NCI-H1436 treated with DMSO at 0.1 percent for 48 hours (cell line): ENCODE measurements at regions not wholly inside any gene's neighbourhood (a gene's known extent, or its start where the extent isn't known, plus 50 kb on each side); places are given as distances from the start of the nearest gene placed in this dataset.

Experiments
- DNase-seq: peaks from one replicate; lab custom pipeline; 2025; lab: John Stamatoyannopoulos, UW

- no peak for DNase-seq
These were observed 109.0 kb downstream of the TFAP2A start for GRCh38 chr6:10305790-10306415.

- no peak for DNase-seq
These were observed 111.0 kb downstream of the TFAP2A start for GRCh38 chr6:10303608-10304506.

GRCh38 chr6:10302566-10303235, 112.2 kb downstream of the TFAP2A start:
- no peak for DNase-seq

GRCh38 chr6:10300071-10300470, 114.8 kb downstream of the TFAP2A start:
- DNase-seq, result no peak

GRCh38 chr6:10297832-10298231, 117.0 kb downstream of the TFAP2A start:
- DNase-seq, result no peak

GRCh38 chr6:10278746-10279145, 136.1 kb downstream of the TFAP2A start:
- DNase-seq, result no peak

GRCh38 chr6:10276660-10277287, 138.1 kb downstream of the TFAP2A start:
- no peak for DNase-seq

GRCh38 chr6:10276106-10276505, 138.8 kb downstream of the TFAP2A start:
- no peak for DNase-seq

GRCh38 chr6:10272591-10272990, 142.3 kb downstream of the TFAP2A start:
- DNase-seq, result no peak

- no peak for DNase-seq
These were observed 142.9 kb downstream of the TFAP2A start for GRCh38 chr6:10271982-10272381.

GRCh38 chr6:10269814-10270472, 144.9 kb downstream of the TFAP2A start:
- no peak for DNase-seq

- DNase-seq, result no peak
These were observed 146.1 kb downstream of the TFAP2A start for GRCh38 chr6:10268611-10269310.

GRCh38 chr6:10268111-10268510, 146.8 kb downstream of the TFAP2A start:
- no peak for DNase-seq

GRCh38 chr6:10266462-10266861, 148.4 kb downstream of the TFAP2A start:
- no peak for DNase-seq

- DNase-seq, result no peak
These were observed 148.8 kb downstream of the TFAP2A start for GRCh38 chr6:10266061-10266460.

GRCh38 chr6:10262505-10262904, 152.4 kb downstream of the TFAP2A start:
- no peak for DNase-seq

- no peak for DNase-seq
These were observed 155.2 kb downstream of the TFAP2A start for GRCh38 chr6:10259671-10260070.

GRCh38 chr6:10258341-10258740, 156.5 kb downstream of the TFAP2A start:
- DNase-seq, result no peak

GRCh38 chr6:10256113-10256690, 158.7 kb downstream of the TFAP2A start:
- DNase-seq, result no peak

GRCh38 chr6:10250655-10251220, 164.1 kb downstream of the TFAP2A start:
- no peak for DNase-seq
